ENCODE measurements at regions not wholly inside any gene's neighbourhood (a gene's known extent, or its start where the extent isn't known, plus 50 kb on each side); places are given as distances from the start of the nearest gene placed in this dataset.
"Not testable (repeated sequence)": the region's sequence is repeated elsewhere in the genome, so short reads cannot be mapped to it uniquely, and the experiment has no call there.

DNA sequence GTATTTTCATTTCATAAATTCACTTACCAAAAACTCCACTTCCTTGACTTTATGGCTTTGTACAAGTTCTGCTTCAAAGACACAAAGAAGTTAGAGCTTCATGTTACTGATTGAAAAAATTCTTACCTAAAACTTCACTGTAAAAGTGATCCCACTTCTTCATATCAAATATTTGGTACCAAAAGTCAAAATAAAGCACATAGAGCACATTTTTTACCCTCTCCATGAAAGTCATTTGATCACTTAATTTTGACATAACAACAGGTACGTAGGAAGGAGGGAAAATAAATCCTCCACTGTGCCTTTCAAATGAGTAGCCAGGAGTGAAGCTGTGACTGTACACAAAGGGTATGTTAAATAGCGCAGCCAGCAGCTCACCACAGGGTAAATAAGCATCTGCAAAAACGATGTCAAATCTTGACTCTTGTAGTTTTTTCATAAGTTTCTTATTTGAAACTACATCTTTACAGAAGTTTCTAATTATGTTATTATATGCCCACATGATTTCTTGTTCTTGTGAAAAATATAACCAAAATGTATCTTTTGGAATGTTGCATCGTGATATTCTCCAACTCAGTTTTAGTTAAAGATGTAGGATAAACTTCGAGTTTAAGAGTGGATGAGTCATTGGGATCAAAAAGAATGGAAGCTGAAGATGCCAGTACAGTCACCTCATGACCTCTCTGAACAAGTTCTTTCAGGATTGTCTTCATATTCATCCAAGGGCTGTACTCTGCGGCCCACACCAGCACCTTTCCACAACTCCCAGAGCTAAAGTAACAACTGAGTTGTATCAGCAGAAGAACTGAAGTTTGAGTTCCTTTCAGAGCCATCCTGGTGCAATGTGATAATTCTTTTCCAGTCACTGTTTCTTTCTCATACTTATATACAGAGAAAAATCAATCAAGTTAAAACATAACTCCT, 68.2 kb upstream of the UGT2A3 start:
- TF ChIP-seq EZH2phosphoT487 (IDR thresholded peaks at IDR 0.05; ENCODE audit: low read length); EZH2 (optimal IDR thresholded peaks at IDR 0.05; ENCODE audit: low read depth, low read length): not testable (repeated sequence)
- TF ChIP-seq, protein P1, sequence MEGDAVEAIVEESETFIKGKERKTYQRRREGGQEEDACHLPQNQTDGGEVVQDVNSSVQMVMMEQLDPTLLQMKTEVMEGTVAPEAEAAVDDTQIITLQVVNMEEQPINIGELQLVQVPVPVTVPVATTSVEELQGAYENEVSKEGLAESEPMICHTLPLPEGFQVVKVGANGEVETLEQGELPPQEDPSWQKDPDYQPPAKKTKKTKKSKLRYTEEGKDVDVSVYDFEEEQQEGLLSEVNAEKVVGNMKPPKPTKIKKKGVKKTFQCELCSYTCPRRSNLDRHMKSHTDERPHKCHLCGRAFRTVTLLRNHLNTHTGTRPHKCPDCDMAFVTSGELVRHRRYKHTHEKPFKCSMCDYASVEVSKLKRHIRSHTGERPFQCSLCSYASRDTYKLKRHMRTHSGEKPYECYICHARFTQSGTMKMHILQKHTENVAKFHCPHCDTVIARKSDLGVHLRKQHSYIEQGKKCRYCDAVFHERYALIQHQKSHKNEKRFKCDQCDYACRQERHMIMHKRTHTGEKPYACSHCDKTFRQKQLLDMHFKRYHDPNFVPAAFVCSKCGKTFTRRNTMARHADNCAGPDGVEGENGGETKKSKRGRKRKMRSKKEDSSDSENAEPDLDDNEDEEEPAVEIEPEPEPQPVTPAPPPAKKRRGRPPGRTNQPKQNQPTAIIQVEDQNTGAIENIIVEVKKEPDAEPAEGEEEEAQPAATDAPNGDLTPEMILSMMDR (IDR thresholded peaks at IDR 0.05; ENCODE audit: low read length): not testable (repeated sequence)

Measured in MM.1S (cell line).